NB4 (cell line): ENCODE measurements at regions not wholly inside any gene's neighbourhood (a gene's known extent, or its start where the extent isn't known, plus 50 kb on each side); places are given as distances from the start of the nearest gene placed in this dataset.

Experiments
- DNase-seq: peaks from one replicate; pipeline ENCODE4 v3.0.0; 2010; ENCODE audit warnings: low read depth
- H3K4me3 ChIP-seq: one replicate; pipeline ENCODE4 v1.5.1; 2011; ENCODE audit warnings: mild to moderate bottlenecking, low read depth, low read length, moderate library complexity
- MAX ChIP-seq: IDR thresholded peaks from 2 replicates; pipeline ENCODE4 v1.6.1; 2011; ENCODE audit warnings: low read depth, low read length
- MYC ChIP-seq: IDR thresholded peaks from 2 replicates; pipeline ENCODE4 v1.6.1; 2011; ENCODE audit warnings: low read depth, low read length
- POLR2A ChIP-seq: IDR thresholded peaks from 2 replicates; pipeline ENCODE4 v1.6.1; 2011; ENCODE audit warnings: mild to moderate bottlenecking; ENCODE audit not compliant: insufficient read length; ENCODE audit errors: extremely low read depth
- TF ChIP-seq, protein P1 (sequence below): IDR thresholded peaks from one replicate; pipeline ENCODE4 v1.5.1; 2012; ENCODE audit warnings: low read depth, low read length

- DNase-seq, result no peak
- TF ChIP-seq, protein P1, sequence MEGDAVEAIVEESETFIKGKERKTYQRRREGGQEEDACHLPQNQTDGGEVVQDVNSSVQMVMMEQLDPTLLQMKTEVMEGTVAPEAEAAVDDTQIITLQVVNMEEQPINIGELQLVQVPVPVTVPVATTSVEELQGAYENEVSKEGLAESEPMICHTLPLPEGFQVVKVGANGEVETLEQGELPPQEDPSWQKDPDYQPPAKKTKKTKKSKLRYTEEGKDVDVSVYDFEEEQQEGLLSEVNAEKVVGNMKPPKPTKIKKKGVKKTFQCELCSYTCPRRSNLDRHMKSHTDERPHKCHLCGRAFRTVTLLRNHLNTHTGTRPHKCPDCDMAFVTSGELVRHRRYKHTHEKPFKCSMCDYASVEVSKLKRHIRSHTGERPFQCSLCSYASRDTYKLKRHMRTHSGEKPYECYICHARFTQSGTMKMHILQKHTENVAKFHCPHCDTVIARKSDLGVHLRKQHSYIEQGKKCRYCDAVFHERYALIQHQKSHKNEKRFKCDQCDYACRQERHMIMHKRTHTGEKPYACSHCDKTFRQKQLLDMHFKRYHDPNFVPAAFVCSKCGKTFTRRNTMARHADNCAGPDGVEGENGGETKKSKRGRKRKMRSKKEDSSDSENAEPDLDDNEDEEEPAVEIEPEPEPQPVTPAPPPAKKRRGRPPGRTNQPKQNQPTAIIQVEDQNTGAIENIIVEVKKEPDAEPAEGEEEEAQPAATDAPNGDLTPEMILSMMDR, result no peak
- no peak for TF ChIP-seq MAX
- TF ChIP-seq MYC, result no peak
- TF ChIP-seq POLR2A, result no peak
- no peak overlapping the region for H3K4me3 ChIP-seq
These were observed 940.6 kb downstream of the PCDH19 start for GRCh38 chrX:99469439-99469838.

DNA sequence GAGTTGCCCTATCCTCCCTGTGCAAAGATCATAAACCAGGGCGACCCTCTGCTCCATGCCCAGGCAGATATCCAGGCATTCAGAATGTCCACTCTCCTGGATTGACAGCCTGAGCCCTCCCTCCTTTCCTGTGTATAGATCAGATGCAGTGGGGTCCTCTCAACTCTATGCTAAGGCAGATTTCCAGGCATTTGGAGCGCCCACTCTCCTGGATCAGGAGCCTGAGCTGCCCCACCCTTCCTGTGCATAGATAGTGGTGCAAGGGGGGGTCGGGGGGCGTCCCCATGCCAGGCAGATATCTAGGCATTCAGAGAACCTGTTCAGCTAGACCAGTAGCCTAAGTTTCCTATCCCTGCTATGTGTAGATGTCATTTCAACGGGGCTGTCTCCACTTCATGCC lies 941.1 kb downstream of the PCDH19 start:
- DNase-seq, result no peak
- TF ChIP-seq MAX (no peak), POLR2A (no peak), MYC (no peak)
- TF ChIP-seq, protein P1, result no peak
- H3K4me3 ChIP-seq, result no peak overlapping the region

- no peak for TF ChIP-seq MYC
- TF ChIP-seq, protein P1, result no peak
- TF ChIP-seq MAX, result no peak
- TF ChIP-seq POLR2A, result no peak
- DNase-seq, result no peak
- H3K4me3 ChIP-seq, result no peak overlapping the region
These were observed 948.9 kb downstream of the PCDH19 start for GRCh38 chrX:99461223-99461622.

GRCh38 chrX:99445336-99445735 lies 964.7 kb downstream of the PCDH19 start:
- DNase-seq, result no peak
- no peak for TF ChIP-seq POLR2A
- no peak for TF ChIP-seq MYC
- TF ChIP-seq MAX, result no peak
- TF ChIP-seq, protein P1, result no peak
- H3K4me3 ChIP-seq, result no peak overlapping the region

DNA sequence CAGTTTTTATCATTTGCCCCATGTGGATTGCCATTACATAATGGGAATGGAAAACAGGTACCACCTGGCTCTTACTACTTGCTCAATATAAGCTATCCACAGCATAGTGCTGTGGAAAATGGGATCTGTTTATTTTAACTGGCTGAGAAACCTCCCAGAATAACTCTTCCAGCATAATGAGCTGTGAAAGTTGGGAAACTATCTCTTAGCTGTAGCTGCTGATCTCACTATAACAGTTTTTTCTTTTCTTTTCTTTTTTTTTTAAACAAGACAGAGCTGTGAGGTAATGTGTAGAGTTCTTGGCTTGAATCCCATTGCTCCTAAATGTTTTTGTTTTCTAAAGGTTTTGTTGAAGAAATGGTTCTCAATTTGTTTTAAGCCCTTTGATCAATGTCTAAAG lies 988.3 kb downstream of the PCDH19 start:
- no peak overlapping the region for H3K4me3 ChIP-seq
- TF ChIP-seq, protein P1, result no peak
- TF ChIP-seq POLR2A (no peak), MAX (no peak), MYC (no peak)
- no peak for DNase-seq

- TF ChIP-seq POLR2A, result no peak
- TF ChIP-seq, protein P1, result no peak
- no peak for TF ChIP-seq MYC
- no peak for TF ChIP-seq MAX
- DNase-seq, result no peak
- no peak overlapping the region for H3K4me3 ChIP-seq
These were observed 994.6 kb downstream of the PCDH19 start for GRCh38 chrX:99415470-99415869.
